ENCODE measurements at regions not wholly inside any gene's neighbourhood (a gene's known extent, or its start where the extent isn't known, plus 50 kb on each side); places are given as distances from the start of the nearest gene placed in this dataset.

GRCh38 chr3:99317201-99317600, 321.2 kb upstream of the COL8A1 start:
- Histone ChIP-seq H3F3A (ENCODE audit: insufficient read depth, low read length) (no peaks in the 10 kb centered on the region), H3K79me2 (ENCODE audit: low read length) (no peaks in the 10 kb centered on the region), H3K4me2 (ENCODE audit: low read depth, low read length) (no peak overlapping the region), H3K9ac (ENCODE audit: low read length) (no peak overlapping the region), H4K20me1 (ENCODE audit: insufficient read depth, low read length) (no peaks in the 10 kb centered on the region), H3K27me3 (replicated peaks; ENCODE audit: insufficient read depth, low read length) (no peaks in the 10 kb centered on the region), H3K9me2 (replicated peaks; ENCODE audit: insufficient read depth, low read length) (no peaks in the 10 kb centered on the region), H3K4me3 (ENCODE audit: low read length) (no peak overlapping the region), H3K36me3 (replicated peaks; ENCODE audit: insufficient read depth, low read length) (no peaks in the 10 kb centered on the region), H2AFZ (ENCODE audit: low read length) (no peak overlapping the region), H3K4me1 (ENCODE audit: low read length) (no peaks in the 10 kb centered on the region), H3K9me3 (replicated peaks; ENCODE audit: insufficient read depth, low read length) (no peaks in the 10 kb centered on the region), H3K27ac (ENCODE audit: low read length) (no peak overlapping the region)
- TF ChIP-seq CTCF (IDR thresholded peaks at IDR 0.05; ENCODE audit: low read length) (no peak), EZH2 (optimal IDR thresholded peaks at IDR 0.05; ENCODE audit: low read depth, low read length) (no peak), EZH2phosphoT487 (IDR thresholded peaks at IDR 0.05; ENCODE audit: low read length) (no peak)
- DNase-seq = no peak

DNA sequence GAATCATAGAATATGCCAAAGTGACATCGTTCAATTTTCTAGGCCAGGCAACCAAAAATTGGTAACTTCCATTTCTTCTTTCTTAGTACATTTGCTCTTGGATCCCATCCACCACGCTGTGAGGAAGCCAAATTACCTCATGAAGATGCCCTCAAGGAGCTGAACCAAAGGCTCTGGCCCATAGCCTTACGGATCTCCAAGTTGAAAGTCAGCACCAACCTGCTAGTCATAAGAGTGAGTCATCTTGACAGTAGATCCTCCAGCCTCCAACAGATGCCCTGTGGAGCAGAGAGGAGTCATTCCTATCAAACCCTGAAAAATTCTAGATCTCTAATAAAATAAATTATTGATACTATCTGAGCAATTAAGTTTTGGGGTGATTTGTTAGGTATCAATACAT, 322.5 kb upstream of the COL8A1 start:
- Histone ChIP-seq H2AFZ (ENCODE audit: low read length) (no peak overlapping the region), H3K9me3 (replicated peaks; ENCODE audit: insufficient read depth, low read length) (no peaks in the 10 kb centered on the region), H3K27ac (ENCODE audit: low read length) (no peak overlapping the region), H3K4me1 (ENCODE audit: low read length) (no peaks in the 10 kb centered on the region), H3K27me3 (replicated peaks; ENCODE audit: insufficient read depth, low read length) (no peaks in the 10 kb centered on the region), H3K79me2 (ENCODE audit: low read length) (no peaks in the 10 kb centered on the region), H3K9ac (ENCODE audit: low read length) (no peak overlapping the region), H4K20me1 (ENCODE audit: insufficient read depth, low read length) (no peaks in the 10 kb centered on the region), H3K36me3 (replicated peaks; ENCODE audit: insufficient read depth, low read length) (no peaks in the 10 kb centered on the region), H3K4me3 (ENCODE audit: low read length) (no peak overlapping the region), H3F3A (ENCODE audit: insufficient read depth, low read length) (no peaks in the 10 kb centered on the region), H3K4me2 (ENCODE audit: low read depth, low read length) (no peak overlapping the region), H3K9me2 (replicated peaks; ENCODE audit: insufficient read depth, low read length) (no peaks in the 10 kb centered on the region)
- TF ChIP-seq CTCF (IDR thresholded peaks at IDR 0.05; ENCODE audit: low read length) (no peak), EZH2 (optimal IDR thresholded peaks at IDR 0.05; ENCODE audit: low read depth, low read length) (no peak), EZH2phosphoT487 (IDR thresholded peaks at IDR 0.05; ENCODE audit: low read length) (no peak)
- no peak for DNase-seq

- H3K4me2 ChIP-seq (ENCODE audit: low read depth, low read length) = no peak overlapping the region
- H2AFZ ChIP-seq (ENCODE audit: low read length) = no peak overlapping the region
- H3K36me3 ChIP-seq (replicated peaks; ENCODE audit: insufficient read depth, low read length) = no peaks in the 10 kb centered on the region
- H4K20me1 ChIP-seq (ENCODE audit: insufficient read depth, low read length) = no peaks in the 10 kb centered on the region
- TF ChIP-seq CTCF (IDR thresholded peaks at IDR 0.05; ENCODE audit: low read length) (no peak), EZH2phosphoT487 (IDR thresholded peaks at IDR 0.05; ENCODE audit: low read length) (no peak), EZH2 (optimal IDR thresholded peaks at IDR 0.05; ENCODE audit: low read depth, low read length) (no peak)
- H3K27ac ChIP-seq (ENCODE audit: low read length) = no peak overlapping the region
- H3K4me1 ChIP-seq (ENCODE audit: low read length) = no peaks in the 10 kb centered on the region
- no peak for DNase-seq
- H3K27me3 ChIP-seq (replicated peaks; ENCODE audit: insufficient read depth, low read length) = no peaks in the 10 kb centered on the region
- H3K4me3 ChIP-seq (ENCODE audit: low read length) = no peak overlapping the region
- no peaks in the 10 kb centered on the region for H3K9me2 ChIP-seq (replicated peaks; ENCODE audit: insufficient read depth, low read length)
- no peaks in the 10 kb centered on the region for H3K79me2 ChIP-seq (ENCODE audit: low read length)
- no peaks in the 10 kb centered on the region for H3K9me3 ChIP-seq (replicated peaks; ENCODE audit: insufficient read depth, low read length)
- H3K9ac ChIP-seq (ENCODE audit: low read length) = no peak overlapping the region
- no peaks in the 10 kb centered on the region for H3F3A ChIP-seq (ENCODE audit: insufficient read depth, low read length)
Measured at GRCh38 chr3:99313485-99313884, 324.9 kb upstream of the COL8A1 start.
